Transverse colon (tissue), 4 donors: ENCODE measurements at regions not wholly inside any gene's neighbourhood (a gene's known extent, or its start where the extent isn't known, plus 50 kb on each side); places are given as distances from the start of the nearest gene placed in this dataset.

ENCODE experiments used
- DNase-seq: peaks from one replicate; pipeline ENCODE4 v3.0.0-alpha.2; 2019
- H3K27ac ChIP-seq, 4 donors: fragments of 200-600 bp; sonication (generic); 2 replicates each; pipeline ENCODE4 v1.5.1; 2016 to 2018; ENCODE audit warnings: inconsistent platforms in 4 of 4
- H3K27me3 ChIP-seq: fragments of 200-600 bp; sonication (generic); 2 replicates; pipeline ENCODE4 v1.5.1; 2017; ENCODE audit warnings: inconsistent platforms
- H3K36me3 ChIP-seq, 4 donors: fragments of 200-600 bp; sonication (generic); 2 replicates each; pipeline ENCODE4 v1.5.1; 2017 to 2019; ENCODE audit warnings: inconsistent platforms in 4 of 4
- H3K4me1 ChIP-seq, 4 donors: fragments of 200-600 bp; sonication (generic); 2 replicates each; pipeline ENCODE4 v1.5.1; 2017 to 2020; ENCODE audit warnings: inconsistent platforms in 4 of 4
- H3K4me3 ChIP-seq, 4 donors: fragments of 200-600 bp; sonication (generic); 1 replicate in 1 of 4; 2 replicates in 3 of 4; pipeline versions ENCODE4 v1.5.1 to v1.6.1; 2017 to 2019; ENCODE audit warnings: inconsistent platforms in 4 of 4
- H3K9me3 ChIP-seq, 2 donors: fragments of 200-600 bp; sonication (generic); 2 replicates each; pipeline ENCODE4 v1.5.1; 2017 to 2019; ENCODE audit warnings: inconsistent platforms in 2 of 2
- CTCF ChIP-seq, 5 experiments: fragments of 200-600 bp in 3 of 5; fragments of 450-650 bp in 2 of 5; sonication (generic) in 3 of 5; IDR thresholded peaks; 1 replicate in 2 of 5; 2 replicates in 3 of 5; pipeline ENCODE4 v1.5.1; 2016 to 2017; ENCODE audit warnings: antibody characterized with exemption in 5 of 5, inconsistent platforms in 3 of 5, mild to moderate bottlenecking in 2 of 5, moderate library complexity in 1 of 5
- EP300 ChIP-seq: sonication (generic); formaldehyde crosslinking; IDR thresholded peaks from one replicate; pipeline ENCODE4 v1.6.1; 2017; ENCODE audit warnings: antibody characterized with exemption, low read depth
- POLR2A ChIP-seq: fragments of 450-650 bp; IDR thresholded peaks from one replicate; pipeline ENCODE4 v1.6.1; 2016; ENCODE audit warnings: antibody characterized with exemption, mild to moderate bottlenecking, moderate library complexity
- POLR2AphosphoS5 ChIP-seq, 3 donors: sonication (generic); formaldehyde crosslinking; IDR thresholded peaks; one replicate each; pipeline ENCODE4 v1.6.1; 2016; ENCODE audit warnings: antibody characterized with exemption in 3 of 3
- WGBS, 2 donors: methylation state at CpG; one replicate each; pipeline ENCODE4 v1.1.5; 2018; ENCODE audit warnings: low coverage in 1 of 2; 5-methylcytosine and 5-hydroxymethylcytosine counted together
- in situ Hi-C, 4 donors: fragments of 200-750 bp; cut with MboI; loops; one replicate each; pipeline versions ENCODE4 v1.15.0 to v1.15.1; 2017; ENCODE audit warnings: low sequenced_read_pairs in 3 of 4, low pct_ligation_motif_present in 1 of 4, low pct_unique_long_range_greater_than_20kb in 1 of 4
- intact Hi-C: fragments of 100-400 bp; cut with DNase I; formaldehyde crosslinking; loops from one replicate; pipeline ENCODE4 v1.15.1; 2023; ENCODE audit warnings: low total_unique reads

- Histone ChIP-seq H3K36me3 (no peaks in the 10 kb centered on the region), H3K27me3 (peaks cover 5% of the 10 kb centered on the region), H3K4me3 (no peak overlapping the region), H3K27ac (no peak overlapping the region), H3K4me1 (no peaks in the 10 kb centered on the region), H3K9me3 (no peaks in the 10 kb centered on the region)
- 95 to 100% methylated on average over 3 to 4 of the region's 4 CpGs for WGBS, 2 donors
- intact Hi-C loops, result no loop called here
- TF ChIP-seq POLR2AphosphoS5 (IDR thresholded peaks at IDR 0.05), result no peak
- TF ChIP-seq EP300, result no peak
- TF ChIP-seq CTCF (IDR thresholded peaks at IDR 0.05), result no peak
- no peak for TF ChIP-seq POLR2A
- in situ Hi-C loops, result no loop called here
- no peak for DNase-seq
Observed at GRCh38 chr2:10989151-10989550, 77.4 kb downstream of the KCNF1 start.

GRCh38 chr2:10989782-10990181 is 78.0 kb downstream of the KCNF1 start:
- no peak for DNase-seq
- intact Hi-C loops (no loop called here), in situ Hi-C loops (no loop called here)
- no peaks in the 10 kb centered on the region for H3K36me3 ChIP-seq
- H3K4me1 ChIP-seq, result no peaks in the 10 kb centered on the region
- H3K4me3 ChIP-seq, result no peak overlapping the region
- WGBS, 2 donors, result 80 to 98% methylated on average over 1 to 2 of the region's 2 CpGs
- no peaks in the 10 kb centered on the region for H3K9me3 ChIP-seq
- no peak overlapping the region for H3K27ac ChIP-seq
- peaks cover 5% of the 10 kb centered on the region for H3K27me3 ChIP-seq
- TF ChIP-seq POLR2AphosphoS5 (IDR thresholded peaks at IDR 0.05) (no peak), EP300 (no peak), CTCF (IDR thresholded peaks at IDR 0.05) (no peak)

GRCh38 chr2:10990561-10991111 is 78.9 kb downstream of the KCNF1 start:
- H3K4me3 ChIP-seq, result no peak overlapping the region
- TF ChIP-seq POLR2A (no peak), POLR2AphosphoS5 (IDR thresholded peaks at IDR 0.05) (no peak), CTCF (IDR thresholded peaks at IDR 0.05) (no peak), EP300 (no peak)
- in situ Hi-C loops (no loop called here), intact Hi-C loops (no loop called here)
- 86% methylated on average over 5 of the region's 5 CpGs; no CpG with 5 or more reads in 1 of the 2 donors for WGBS, 2 donors
- no peaks in the 10 kb centered on the region for H3K27me3 ChIP-seq
- DNase-seq, result no peak
- no peaks in the 10 kb centered on the region for H3K9me3 ChIP-seq
- H3K27ac ChIP-seq, result no peak overlapping the region
- H3K4me1 ChIP-seq, result no peaks in the 10 kb centered on the region
- H3K36me3 ChIP-seq, result no peaks in the 10 kb centered on the region

GRCh38 chr2:10992023-10992791 is 80.5 kb downstream of the KCNF1 start:
- intact Hi-C loops, result no loop called here
- H3K4me3 ChIP-seq, result no peak overlapping the region
- no peaks in the 10 kb centered on the region for H3K36me3 ChIP-seq
- no peak for DNase-seq
- in situ Hi-C loops, result no loop called here
- H3K27ac ChIP-seq, result no peak overlapping the region
- H3K9me3 ChIP-seq, result no peaks in the 10 kb centered on the region
- 81% methylated on average over 14 of the region's 14 CpGs; no CpG with 5 or more reads in 1 of the 2 donors for WGBS, 2 donors
- no peaks in the 10 kb centered on the region for H3K4me1 ChIP-seq
- no peak for TF ChIP-seq POLR2A
- TF ChIP-seq EP300, result no peak
- H3K27me3 ChIP-seq, result no peaks in the 10 kb centered on the region
